GM10266 (cell line): ENCODE measurements at regions not wholly inside any gene's neighbourhood (a gene's known extent, or its start where the extent isn't known, plus 50 kb on each side); places are given as distances from the start of the nearest gene placed in this dataset.

Source experiments
- DNase-seq: peaks from one replicate; pipeline ENCODE4 v3.0.0; 2012; ENCODE audit errors: extremely low spot score
- CTCF ChIP-seq: IDR thresholded peaks from 2 replicates; pipeline ENCODE4 v1.5.1; 2012; ENCODE audit warnings: mild to moderate bottlenecking, low read depth; ENCODE audit not compliant: control insufficient read depth, insufficient read depth; ENCODE audit errors: missing control alignments

GRCh38 chr10:9986786-9987185, 1030.9 kb upstream of the CELF2 start:
- DNase-seq: no peak

GRCh38 chr10:9987197-9987596, 1030.5 kb upstream of the CELF2 start:
- TF ChIP-seq CTCF: no peak
- no peak for DNase-seq

More at GRCh38 chr10:9986786-9987185, 1030.9 kb upstream of the CELF2 start:
- TF ChIP-seq CTCF: no peak

- DNase-seq: no peak
- no peak for TF ChIP-seq CTCF
Observed at GRCh38 chr10:9992661-9993060, 1025.0 kb upstream of the CELF2 start.

- DNase-seq: no peak
- no peak for TF ChIP-seq CTCF
Observed at GRCh38 chr10:9994131-9994530, 1023.5 kb upstream of the CELF2 start.

GRCh38 chr10:9999627-10000026, 1018.0 kb upstream of the CELF2 start:
- no peak for TF ChIP-seq CTCF
- no peak for DNase-seq

- TF ChIP-seq CTCF: no peak
- DNase-seq: no peak
Observed at GRCh38 chr10:10007957-10008356, 1009.7 kb upstream of the CELF2 start.

GRCh38 chr10:10010397-10010796, 1007.3 kb upstream of the CELF2 start:
- DNase-seq: no peak
- no peak for TF ChIP-seq CTCF
